ENCODE measurements at regions not wholly inside any gene's neighbourhood (a gene's known extent, or its start where the extent isn't known, plus 50 kb on each side); places are given as distances from the start of the nearest gene placed in this dataset.
"Not testable (repeated sequence)": the region's sequence is repeated elsewhere in the genome, so short reads cannot be mapped to it uniquely, and the experiment has no call there.

DNA sequence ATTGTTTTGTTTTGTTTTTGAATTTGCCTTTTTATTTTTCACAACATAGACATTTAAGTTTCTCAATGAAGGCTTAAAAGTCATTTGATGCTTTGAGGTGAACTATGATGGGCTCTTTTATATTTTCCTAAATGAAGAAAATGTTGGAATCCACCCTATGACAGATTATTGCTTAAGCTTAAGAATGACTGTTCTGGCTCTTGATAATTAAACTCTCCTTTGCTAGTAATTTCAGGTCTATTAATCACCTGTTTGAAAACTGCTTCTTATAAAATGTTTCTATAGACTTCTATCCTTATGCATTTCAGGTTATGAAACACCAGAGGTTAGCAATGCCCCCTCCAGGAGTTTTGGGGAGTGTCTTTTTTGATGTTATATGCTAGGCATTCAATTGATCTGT, 424.1 kb upstream of the DYNLRB2 start:
- no peak for DNase-seq

DNA sequence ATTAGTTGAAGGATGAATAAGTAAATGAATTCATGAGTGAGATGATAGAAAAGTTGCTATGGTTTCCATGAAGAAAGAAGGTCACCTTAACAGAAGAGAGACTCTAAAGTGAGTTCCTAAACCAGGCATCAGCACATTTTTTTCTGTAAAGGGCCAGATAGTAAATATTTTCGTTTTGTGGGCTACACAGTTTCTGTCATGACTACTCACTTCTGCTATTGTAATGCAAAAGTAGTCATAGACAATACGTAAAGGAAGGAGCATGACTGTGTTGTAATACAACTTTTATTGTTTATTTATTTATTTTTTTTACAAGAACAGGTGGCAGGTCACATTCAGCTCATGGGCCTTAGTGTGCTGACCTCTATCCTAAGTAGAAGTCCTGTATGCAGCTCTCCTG, 426.1 kb upstream of the DYNLRB2 start:
- no peak for DNase-seq

- no peak for DNase-seq
Observed at GRCh38 chr16:80113873-80114574, 426.8 kb upstream of the DYNLRB2 start.

DNA sequence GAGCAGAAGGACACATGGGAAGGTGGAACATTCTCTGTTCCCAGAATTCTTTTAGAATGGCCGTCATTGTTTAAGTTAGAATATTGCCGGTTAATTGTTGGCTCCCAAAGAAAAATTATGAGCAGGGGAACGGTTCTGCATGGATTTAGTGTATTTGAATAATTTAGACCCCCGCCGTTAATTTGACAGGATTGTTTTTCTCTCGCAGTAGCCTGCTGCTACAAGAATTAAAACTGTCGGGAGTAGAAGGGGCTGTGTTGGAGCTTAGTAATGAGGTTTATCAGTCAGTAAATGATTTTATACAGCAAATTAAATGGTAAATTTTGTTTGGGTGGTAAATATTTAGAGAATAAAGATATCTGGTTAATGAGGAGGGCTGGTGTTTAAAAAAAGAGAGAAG, 431.2 kb upstream of the DYNLRB2 start:
- DNase-seq: no peak

GRCh38 chr16:80107900-80108299, 432.9 kb upstream of the DYNLRB2 start:
- DNase-seq: no peak

DNA sequence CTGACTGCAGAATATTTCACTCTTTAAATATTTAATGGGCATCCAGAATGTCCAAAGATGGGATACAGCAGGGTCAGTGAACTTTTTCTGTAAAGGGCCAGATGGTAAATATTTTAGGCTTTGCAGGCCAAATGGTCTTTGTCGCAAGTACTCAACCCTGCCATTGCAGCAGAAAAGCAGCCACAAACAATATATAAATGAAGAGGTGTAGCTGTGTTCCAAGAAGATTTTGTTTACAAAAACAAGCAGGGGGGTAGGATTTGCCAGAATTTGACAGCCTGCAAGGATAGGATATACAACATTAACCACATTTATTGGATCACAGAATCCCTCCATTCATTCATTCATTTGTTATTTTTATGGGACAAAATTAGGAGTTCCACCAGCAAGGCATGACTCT, 435.0 kb upstream of the DYNLRB2 start:
- no peak for DNase-seq

- no peak for DNase-seq
Observed at GRCh38 chr16:80105160-80105559, 435.6 kb upstream of the DYNLRB2 start.

DNA sequence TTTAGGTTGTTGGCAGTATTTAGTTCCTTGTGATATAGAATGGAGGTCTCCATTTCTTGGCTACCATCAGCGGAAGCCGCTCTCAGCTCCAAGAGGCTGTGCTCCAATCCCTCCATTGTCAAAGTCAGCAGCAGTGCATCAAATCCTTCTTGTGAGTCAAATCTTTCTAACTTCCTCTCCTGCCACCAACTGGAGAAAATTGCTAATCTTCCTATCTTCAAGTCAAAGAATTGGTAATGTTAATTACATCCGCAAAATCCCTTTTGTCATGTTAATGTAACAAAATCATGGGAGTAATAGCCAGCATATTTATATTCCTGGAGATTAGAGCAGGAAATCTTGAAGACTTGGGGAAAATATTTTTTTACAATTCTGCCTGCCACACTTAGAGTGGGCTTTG, 436.4 kb upstream of the DYNLRB2 start:
- DNase-seq: no peak

- no peak for DNase-seq
Observed at GRCh38 chr16:80103463-80103862, 437.3 kb upstream of the DYNLRB2 start.

DNA sequence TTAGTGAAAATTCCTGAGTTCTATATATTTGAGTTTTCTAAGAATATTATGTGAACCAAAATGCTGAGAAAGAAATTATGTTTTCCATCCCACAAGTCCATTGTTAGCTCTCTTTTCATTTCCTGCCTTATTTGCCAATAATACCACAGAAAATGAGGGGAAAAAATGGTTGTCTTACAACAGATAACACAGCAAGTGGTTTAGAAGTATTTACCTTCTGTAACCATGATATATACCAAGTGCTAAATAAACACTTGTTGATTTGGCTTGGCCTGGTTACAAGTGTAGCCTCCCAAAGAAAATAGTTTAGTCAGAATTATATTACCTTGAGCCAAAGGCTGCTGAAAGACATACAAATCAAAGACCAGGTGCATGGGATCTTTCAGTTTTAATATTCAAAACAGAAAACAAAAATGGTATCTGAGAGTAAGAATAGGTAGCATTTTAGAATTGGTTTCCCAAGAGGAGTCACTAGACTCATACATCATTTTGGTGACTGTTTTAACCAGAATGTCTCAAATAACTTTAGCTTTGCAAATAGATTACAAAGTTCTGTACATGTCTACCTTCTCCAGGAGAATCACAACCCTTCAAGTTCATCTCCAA, 439.8 kb upstream of the DYNLRB2 start:
- no peak for DNase-seq

DNA sequence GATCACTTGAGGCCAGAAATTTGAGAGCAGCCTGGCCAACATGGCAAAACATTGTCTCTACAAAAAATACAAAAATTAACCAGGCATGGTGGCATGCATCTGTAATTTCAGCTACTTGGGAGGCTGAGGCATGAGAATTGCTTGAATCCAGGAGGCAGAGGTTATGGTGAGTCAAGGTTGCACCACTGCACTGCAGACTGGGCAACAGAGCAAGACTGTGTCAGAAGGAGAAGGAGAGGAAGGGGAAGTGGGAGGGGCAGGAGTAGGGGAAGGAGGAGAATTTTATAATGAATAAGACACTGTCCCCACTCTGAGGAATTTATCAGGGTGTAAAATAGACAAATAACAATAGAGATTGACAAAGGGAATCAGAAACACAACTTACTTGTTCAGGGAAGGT, 440.6 kb upstream of the DYNLRB2 start:
- DNase-seq: peak in 2 of 3 donors; percentile 3 to 7

GRCh38 chr16:80097098-80097497, 443.7 kb upstream of the DYNLRB2 start:
- no peak for DNase-seq

DNA sequence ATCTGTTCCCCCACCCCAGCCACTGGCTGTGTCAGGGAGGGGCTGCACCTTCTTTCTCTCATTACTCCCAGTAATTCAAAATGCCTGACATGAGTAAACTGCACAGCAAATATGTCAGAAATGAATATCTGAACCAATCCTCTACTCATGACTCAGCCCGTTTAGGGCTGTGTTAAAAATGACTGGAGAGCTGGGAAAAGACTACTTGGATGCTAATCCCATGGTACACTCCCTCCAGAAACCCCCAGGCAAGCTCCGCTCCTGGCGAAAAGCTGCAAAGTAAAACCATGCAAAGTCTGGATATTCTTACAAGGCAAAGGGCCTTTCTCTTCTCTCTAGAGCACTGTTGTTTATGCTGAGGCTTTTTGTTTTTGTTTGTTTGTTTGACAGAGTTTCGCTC, 448.1 kb upstream of the DYNLRB2 start:
- DNase-seq: no peak

DNA sequence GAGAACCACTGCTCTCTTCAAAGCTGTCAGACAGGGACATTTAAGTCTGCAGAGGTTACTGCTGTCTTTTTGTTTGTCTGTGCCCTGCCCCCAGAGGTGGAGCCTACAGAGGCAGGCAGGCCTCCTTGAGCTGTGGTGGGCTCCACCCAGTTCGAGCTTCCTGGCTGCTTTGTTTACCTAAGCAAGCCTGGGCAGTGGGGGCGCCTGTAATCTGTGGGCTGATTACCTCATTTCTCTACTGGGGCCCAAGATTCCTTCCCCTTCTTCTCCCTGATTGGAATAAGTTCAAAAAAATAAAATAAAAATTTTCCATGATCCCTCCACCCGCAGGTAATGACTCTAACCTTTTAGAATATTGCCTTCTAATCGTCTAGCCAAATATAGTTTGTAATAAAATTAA, 449.3 kb upstream of the DYNLRB2 start:
- DNase-seq: not testable (repeated sequence)

GRCh38 chr16:80085606-80086005, 455.2 kb upstream of the DYNLRB2 start:
- no peak for DNase-seq

GRCh38 chr16:80084614-80085013, 456.2 kb upstream of the DYNLRB2 start:
- DNase-seq: peak; percentile 34 to 42 (median 36)

DNA sequence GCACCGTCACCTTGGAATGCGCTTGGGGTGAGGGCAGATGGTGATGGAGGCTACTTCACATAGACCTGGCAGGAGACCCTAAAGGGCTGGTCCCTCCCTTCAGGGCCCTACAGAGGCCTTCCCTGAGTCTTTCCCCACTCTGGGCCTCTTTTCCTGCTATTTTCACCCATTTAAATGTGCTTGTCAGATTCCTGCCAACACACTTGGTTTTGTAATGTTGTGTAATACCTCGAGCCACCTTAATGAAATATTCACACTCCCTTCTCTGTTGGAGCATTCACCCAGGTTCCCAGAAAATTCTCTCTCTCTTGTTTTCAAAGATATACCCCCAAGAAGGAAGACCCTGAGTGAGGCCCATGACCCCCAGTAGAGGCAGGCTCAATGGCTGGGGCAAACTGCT, 456.6 kb upstream of the DYNLRB2 start:
- DNase-seq: no peak

DNA sequence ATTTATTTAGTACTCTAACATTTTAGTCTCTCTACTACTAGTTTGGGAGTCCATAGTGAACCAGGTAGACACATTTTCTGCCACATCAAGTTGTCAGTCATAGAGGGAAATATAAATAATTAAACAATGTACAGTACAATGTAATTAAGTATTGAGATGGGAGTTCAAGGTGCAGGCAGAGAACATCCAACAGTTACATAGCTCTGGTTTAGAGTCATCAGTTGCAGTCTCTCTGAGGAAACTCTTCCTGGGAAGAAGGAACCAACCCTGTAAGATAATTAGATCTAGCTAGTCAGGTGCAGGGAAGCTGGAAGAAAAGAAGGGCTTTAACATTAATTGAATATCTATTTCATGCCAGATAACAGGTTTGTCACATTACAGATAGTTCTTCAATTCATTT, 457.9 kb upstream of the DYNLRB2 start:
- DNase-seq: no peak

- DNase-seq: no peak
Observed at GRCh38 chr16:80081846-80082245, 458.9 kb upstream of the DYNLRB2 start.

GRCh38 chr16:80080287-80080851, 460.4 kb upstream of the DYNLRB2 start:
- no peak for DNase-seq

- no peak for DNase-seq
Observed at GRCh38 chr16:80079072-80079471, 461.7 kb upstream of the DYNLRB2 start.

GRCh38 chr16:80077696-80078095, 463.1 kb upstream of the DYNLRB2 start:
- no peak for DNase-seq

- DNase-seq: no peak
Observed at GRCh38 chr16:80074329-80074728, 466.5 kb upstream of the DYNLRB2 start.

DNA sequence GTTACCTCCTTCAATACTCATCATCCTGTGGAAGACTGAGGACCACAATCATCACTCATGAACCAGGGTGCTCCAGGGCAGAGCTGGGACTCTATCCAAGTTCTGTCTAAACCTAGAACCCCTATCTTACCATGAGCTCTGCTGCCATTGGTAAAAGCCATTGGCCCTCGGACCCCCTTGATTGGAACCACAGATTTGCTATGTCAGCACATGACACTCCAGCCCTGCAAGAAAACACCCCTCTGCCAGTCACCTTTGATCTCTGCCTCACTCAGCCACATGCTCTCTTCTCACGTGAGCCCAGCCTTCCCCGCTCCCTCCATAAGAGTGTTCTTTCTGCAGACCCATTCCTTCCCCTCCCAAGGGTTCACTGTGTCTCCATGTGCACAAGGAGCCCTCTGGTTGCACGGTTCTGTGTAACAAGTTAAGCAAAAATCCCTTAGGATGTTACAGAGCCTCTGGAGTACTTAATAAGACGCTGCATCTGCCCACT, 468.8 kb upstream of the DYNLRB2 start:
- DNase-seq: no peak
